SK-N-SH (cell line): ENCODE measurements at regions not wholly inside any gene's neighbourhood (a gene's known extent, or its start where the extent isn't known, plus 50 kb on each side); places are given as distances from the start of the nearest gene placed in this dataset.

Experiments
- CTCF ChIA-PET: fragments of 300-600, 350-600 bp; formaldehyde crosslinking; extraction: SDS; loops from one replicate; lab custom pipeline; 2021; lab: Yijun Ruan, JAX
- POLR2A ChIA-PET: fragments of 350-600 bp; sonication (Branson Sonifier 250); formaldehyde crosslinking; extraction: SDS; loops from one replicate; lab custom pipeline; 2020; ENCODE audit warnings: antibody characterized with exemption, inconsistent platforms; lab: Yijun Ruan, JAX
- DNase-seq: peaks from one replicate; pipeline ENCODE4 v3.0.0; 2012
- H2AFZ ChIP-seq: fragments of 200-600 bp; sonication (generic); 2 replicates; pipeline ENCODE4 v1.8.1; 2016; ENCODE audit warnings: antibody characterized with exemption, mild to moderate bottlenecking, low read depth
- H3F3A ChIP-seq: fragments of 200-600 bp; sonication (generic); replicated peaks from 2 replicates; pipeline ENCODE3; 2016; ENCODE audit warnings: antibody characterized with exemption, mild to moderate bottlenecking; ENCODE audit not compliant: insufficient read depth
- H3K27ac ChIP-seq, 2 experiments: fragments of 200-500 bp in 1 of 2; fragments of 200-600 bp in 1 of 2; sonication (Bioruptor generic) in 1 of 2; sonication (generic), shearing (Covaris generic) in 1 of 2; 2 replicates each; pipeline versions ENCODE4 v1.5.1 to v1.6.1; 2014 to 2016; ENCODE audit warnings: low read depth in 2 of 2, inconsistent platforms in 1 of 2, low read length in 1 of 2, mild to moderate bottlenecking in 1 of 2, mixed read lengths in 1 of 2
- H3K27me3 ChIP-seq: fragments of 200-600 bp; sonication (generic), shearing (Covaris generic); 2 replicates; pipeline ENCODE4 v1.6.1; 2016; ENCODE audit warnings: mixed run types; ENCODE audit not compliant: insufficient read depth
- H3K36me3 ChIP-seq, 2 experiments: fragments of 200-500 bp in 1 of 2; fragments of 200-600 bp in 1 of 2; sonication (Bioruptor generic) in 1 of 2; sonication (generic) in 1 of 2; replicated peaks in 1 of 2; 2 replicates each; pipeline versions ENCODE3 to v1.5.1; 2014 to 2016; ENCODE audit warnings: low read length in 1 of 2, mild to moderate bottlenecking in 1 of 2; ENCODE audit not compliant: insufficient read depth in 2 of 2, control insufficient read depth in 1 of 2
- H3K4me1 ChIP-seq, 2 experiments: fragments of 200-500 bp in 1 of 2; fragments of 200-600 bp in 1 of 2; sonication (Bioruptor generic) in 1 of 2; sonication (generic), shearing (Covaris generic) in 1 of 2; 2 replicates each; pipeline versions ENCODE4 v1.5.1 to v1.6.1; 2014 to 2016; ENCODE audit warnings: low read depth in 1 of 2, low read length in 1 of 2, mixed run types in 1 of 2; ENCODE audit not compliant: insufficient read depth in 2 of 2, control insufficient read depth in 1 of 2
- H3K4me2 ChIP-seq: fragments of 200-600 bp; sonication (generic), shearing (Covaris generic); 2 replicates; pipeline ENCODE4 v1.6.1; 2017; ENCODE audit warnings: mixed run types
- H3K4me3 ChIP-seq, 2 experiments: fragments of 200-500 bp in 1 of 2; fragments of 200-600 bp in 1 of 2; sonication (Bioruptor generic) in 1 of 2; sonication (generic), shearing (Covaris generic) in 1 of 2; 2 replicates each; pipeline versions ENCODE4 v1.5.1 to v1.8.1; 2014 to 2016; ENCODE audit warnings: low read depth in 2 of 2, inconsistent platforms in 1 of 2, low read length in 1 of 2, mild to moderate bottlenecking in 1 of 2, mixed read lengths in 1 of 2, moderate library complexity in 1 of 2
- H3K79me2 ChIP-seq: fragments of 200-600 bp; sonication (generic); 2 replicates; pipeline ENCODE4 v1.8.1; 2017; ENCODE audit warnings: mild to moderate bottlenecking; ENCODE audit not compliant: insufficient read depth
- H3K9ac ChIP-seq: fragments of 200-600 bp; sonication (generic); 2 replicates; pipeline ENCODE4 v1.6.1; 2017; ENCODE audit warnings: mixed run types
- H3K9me2 ChIP-seq: fragments of 200-600 bp; sonication (generic); 2 replicates; pipeline ENCODE4 v1.6.1; 2017; ENCODE audit warnings: mixed run types
- H3K9me3 ChIP-seq: fragments of 200-600 bp; sonication (generic); 2 replicates; pipeline ENCODE4 v1.6.1; 2017; ENCODE audit warnings: mixed run types, mild to moderate bottlenecking, moderate library complexity
- H4K20me1 ChIP-seq: fragments of 200-600 bp; sonication (generic); 2 replicates; pipeline ENCODE4 v1.6.1; 2017; ENCODE audit warnings: mild to moderate bottlenecking, mixed run types; ENCODE audit not compliant: insufficient read depth
- CHD2 ChIP-seq: fragments of 150-350 bp; IDR thresholded peaks from 2 replicates; pipeline ENCODE4 v1.6.1; 2018; ENCODE audit warnings: low read length; ENCODE audit not compliant: partially characterized antibody
- CTCF ChIP-seq: fragments of 200-600 bp; sonication (generic); IDR thresholded peaks from 2 replicates; pipeline ENCODE4 v1.6.1; 2017; ENCODE audit warnings: antibody characterized with exemption, mild to moderate bottlenecking, moderate library complexity
- ELF1 ChIP-seq: IDR thresholded peaks from 2 replicates; pipeline ENCODE4 v1.4.0; 2012
- EZH2phosphoT487 ChIP-seq: fragments of 200-600 bp; sonication (generic); IDR thresholded peaks from 2 replicates; pipeline ENCODE4 v1.6.1; 2017; ENCODE audit warnings: low read depth, mixed run types, mild to moderate bottlenecking, antibody characterized with exemption, moderate library complexity, borderline replicate concordance
- FOSL2 ChIP-seq: IDR thresholded peaks from 2 replicates; pipeline ENCODE4 v1.4.0; 2012; ENCODE audit warnings: low read depth, mild to moderate bottlenecking, moderate library complexity, borderline replicate concordance
- IRF3 ChIP-seq: fragments of 150-350 bp; IDR thresholded peaks from 2 replicates; pipeline ENCODE4 v1.6.1; 2016; ENCODE audit warnings: mild to moderate bottlenecking, low read depth, low read length
- MAX ChIP-seq: IDR thresholded peaks from 2 replicates; pipeline ENCODE4 v1.4.0; 2012; ENCODE audit warnings: low read depth
- MEF2A ChIP-seq: IDR thresholded peaks from 2 replicates; pipeline ENCODE4 v1.4.0; 2012; ENCODE audit warnings: low read depth, borderline replicate concordance
- MXI1 ChIP-seq: IDR thresholded peaks from 2 replicates; pipeline ENCODE4 v1.6.1; 2012; ENCODE audit warnings: mild to moderate bottlenecking, low read depth, low read length, improper control_type of control experiment
- NFIC ChIP-seq: IDR thresholded peaks from 2 replicates; pipeline ENCODE4 v1.4.0; 2012; ENCODE audit warnings: borderline replicate concordance
- POLR2AphosphoS5 ChIP-seq: IDR thresholded peaks from 2 replicates; pipeline ENCODE4 v1.6.1; 2012; ENCODE audit warnings: low read depth, low read length
- RAD21 ChIP-seq: IDR thresholded peaks from 2 replicates; pipeline ENCODE4 v1.6.1; 2012; ENCODE audit warnings: mild to moderate bottlenecking, low read length
- REST ChIP-seq: IDR thresholded peaks from 2 replicates; pipeline ENCODE4 v1.6.1; 2012; ENCODE audit warnings: mild to moderate bottlenecking, low read depth, low read length, moderate library complexity
- RFX5 ChIP-seq: IDR thresholded peaks from 2 replicates; pipeline ENCODE4 v1.6.1; 2012; ENCODE audit warnings: mild to moderate bottlenecking, improper control_type of control experiment, low read length
- SIN3A ChIP-seq: IDR thresholded peaks from 2 replicates; pipeline ENCODE4 v1.6.1; 2012; ENCODE audit warnings: low read depth, mild to moderate bottlenecking, low read length, moderate library complexity, borderline replicate concordance
- SMC3 ChIP-seq: IDR thresholded peaks from 2 replicates; pipeline ENCODE4 v1.6.1; 2012; ENCODE audit warnings: low read depth, low read length, improper control_type of control experiment
- TAF1 ChIP-seq: IDR thresholded peaks from 2 replicates; pipeline ENCODE4 v1.6.1; 2012; ENCODE audit warnings: low read depth, mild to moderate bottlenecking, low read length, moderate library complexity, borderline replicate concordance
- WGBS: methylation state at CpG from one replicate; pipeline ENCODE4 v1.1.6; 2017; ENCODE audit warnings: low lambda C conversion rate; 5-methylcytosine and 5-hydroxymethylcytosine counted together

GRCh38 chr17:72345088-72345487, 224.3 kb downstream of the SOX9 start (continued):
- TF ChIP-seq FOSL2 (no peak), EZH2phosphoT487 (no peak), POLR2AphosphoS5 (no peak), MXI1 (no peak), IRF3 (no peak)
- TF ChIP-seq, all 33 proteins: peak for 0

- DNase-seq, result no peak
- Histone ChIP-seq H3K27ac (no peak overlapping the region), H3K9me3 (no peaks in the 10 kb centered on the region), H3K9ac (no peak overlapping the region), H3K4me1 (peaks cover 6 to 16% of the 10 kb centered on the region in 2 experiments; a peak in 1 of 4 replicates), H2AFZ (no peak overlapping the region), H3K9me2 (no peaks in the 10 kb centered on the region), H4K20me1 (no peaks in the 10 kb centered on the region), H3K36me3 (no peaks in the 10 kb centered on the region), H3K4me2 (no peak overlapping the region), H3K27me3 (no peaks in the 10 kb centered on the region), H3K79me2 (no peaks in the 10 kb centered on the region), H3F3A (no peaks in the 10 kb centered on the region), H3K4me3 (no peak overlapping the region)
- peak; percentile 24 for TF ChIP-seq CTCF
- no peak for TF ChIP-seq MAX
- no peak for TF ChIP-seq NFIC
- no peak for TF ChIP-seq CHD2
- no peak for TF ChIP-seq TAF1
- peak; percentile 47 for TF ChIP-seq RAD21
- TF ChIP-seq SIN3A, result no peak
- TF ChIP-seq SMC3, result no peak
- no peak for TF ChIP-seq REST
- TF ChIP-seq MEF2A, result no peak
- no peak for TF ChIP-seq RFX5
- no peak for TF ChIP-seq FOSL2
- TF ChIP-seq ELF1, result no peak
- POLR2A ChIA-PET, result no interaction called here
- CTCF ChIA-PET, result interaction anchor here (0.6 to 1.5 kb wide), 5 partner anchors 59 to 1388 kb away, joined by 3 read pairs; no protein-coding TSS in a partner anchor
- WGBS, result 93% methylated on average over 5 of the region's 5 CpGs
These were observed 224.7 kb downstream of the SOX9 start for GRCh38 chr17:72345536-72345935.
